Neural progenitor cell (in vitro differentiated cells): ENCODE measurements at regions not wholly inside any gene's neighbourhood (a gene's known extent, or its start where the extent isn't known, plus 50 kb on each side); places are given as distances from the start of the nearest gene placed in this dataset.
"Not testable (repeated sequence)": the region's sequence is repeated elsewhere in the genome, so short reads cannot be mapped to it uniquely, and the experiment has no call there.

ENCODE experiments used
- DNase-seq: peaks from one replicate; pipeline ENCODE4 v3.0.0-alpha.2; 2016; ENCODE audit warnings: low spot score
- H2AFZ ChIP-seq: fragments of 200-600 bp; sonication (generic); replicated peaks from 2 replicates; pipeline ENCODE4 v1.6.1; 2016; ENCODE audit warnings: antibody characterized with exemption
- H3F3A ChIP-seq: fragments of 200-600 bp; sonication (generic); 2 replicates; pipeline ENCODE4 v1.6.1; 2016; ENCODE audit warnings: antibody characterized with exemption, low read depth
- H3K27ac ChIP-seq: fragments of 200-600 bp; sonication (generic); 2 replicates; pipeline ENCODE4 v1.5.1; 2016; ENCODE audit warnings: mild to moderate bottlenecking
- H3K27me3 ChIP-seq: fragments of 200-600 bp; sonication (generic); 2 replicates; pipeline ENCODE4 v1.6.1; 2016; ENCODE audit warnings: mild to moderate bottlenecking, moderate library complexity
- H3K36me3 ChIP-seq: fragments of 200-600 bp; sonication (generic); 2 replicates; pipeline ENCODE4 v1.5.1; 2016
- H3K4me1 ChIP-seq: fragments of 200-600 bp; sonication (generic); 2 replicates; pipeline ENCODE4 v1.6.1; 2016; ENCODE audit warnings: mixed run types
- H3K4me2 ChIP-seq: fragments of 200-600 bp; sonication (generic); 2 replicates; pipeline ENCODE4 v1.6.1; 2016
- H3K4me3 ChIP-seq: fragments of 200-600 bp; sonication (generic); 2 replicates; pipeline ENCODE4 v1.5.1; 2016
- H3K79me2 ChIP-seq: fragments of 200-600 bp; sonication (generic); 2 replicates; pipeline ENCODE4 v1.6.1; 2016; ENCODE audit warnings: low read depth
- H3K9ac ChIP-seq: fragments of 200-600 bp; sonication (generic); 2 replicates; pipeline ENCODE4 v1.6.1; 2016
- H3K9me3 ChIP-seq: fragments of 200-600 bp; sonication (generic); 2 replicates; pipeline ENCODE4 v1.5.1; 2016; ENCODE audit warnings: low read depth
- H4K20me1 ChIP-seq: fragments of 200-600 bp; sonication (generic); 2 replicates; pipeline ENCODE4 v1.6.1; 2016; ENCODE audit warnings: low read depth
- H3K27ac Mint-ChIP-seq: 3 replicates; pipeline ENCODE4 v1.8.0; 2021; ENCODE audit warnings: mixed read lengths
- H3K27me3 Mint-ChIP-seq: 2 replicates; pipeline ENCODE4 v1.8.0; 2022; ENCODE audit warnings: low read depth, mild to moderate bottlenecking, inconsistent platforms, moderate library complexity, mixed read lengths; ENCODE audit not compliant: insufficient read depth
- H3K36me3 Mint-ChIP-seq: 3 replicates; pipeline ENCODE4 v1.8.0; 2021; ENCODE audit warnings: mixed read lengths
- H3K4me1 Mint-ChIP-seq: 3 replicates; pipeline ENCODE4 v1.8.0; 2021; ENCODE audit warnings: mixed read lengths
- H3K4me3 Mint-ChIP-seq: 3 replicates; pipeline ENCODE4 v1.8.0; 2021; ENCODE audit warnings: mild to moderate bottlenecking, moderate library complexity, mixed read lengths
- H3K9me3 Mint-ChIP-seq: 3 replicates; pipeline ENCODE4 v1.8.0; 2020; ENCODE audit warnings: mixed read lengths

GRCh38 chr16:29602247-29602625 is 60.8 kb upstream of the SPN start:
- Histone ChIP-seq H3K79me2 (peaks cover 73% of the 10 kb centered on the region), H4K20me1 (peaks cover 33% of the 10 kb centered on the region)
- not testable (repeated sequence) for H3F3A ChIP-seq, H3K4me2 ChIP-seq, H3K9ac ChIP-seq, H3K4me3 ChIP-seq, H3K9me3 Mint-ChIP-seq, H3K36me3 ChIP-seq, H3K9me3 ChIP-seq, H2AFZ ChIP-seq, H3K27me3 Mint-ChIP-seq, H3K27ac ChIP-seq, H3K4me1 ChIP-seq, DNase-seq, H3K36me3 Mint-ChIP-seq, H3K4me3 Mint-ChIP-seq, H3K27me3 ChIP-seq
- Mint-ChIP-seq H3K27ac (peak overlapping the region; percentile 53), H3K4me1 (peaks cover 19% of the 10 kb centered on the region)

- not testable (repeated sequence) for H3K36me3 Mint-ChIP-seq, H3K4me3 ChIP-seq, H3K9ac ChIP-seq, H3K4me3 Mint-ChIP-seq, H3F3A ChIP-seq, H3K27me3 Mint-ChIP-seq, H2AFZ ChIP-seq, H3K27me3 ChIP-seq, DNase-seq, H3K4me2 ChIP-seq, H3K9me3 ChIP-seq, H3K9me3 Mint-ChIP-seq, H3K27ac ChIP-seq, H3K27ac Mint-ChIP-seq, H3K4me1 ChIP-seq, H3K36me3 ChIP-seq
- Histone ChIP-seq H3K79me2 (peaks cover 78% of the 10 kb centered on the region), H4K20me1 (peaks cover 36% of the 10 kb centered on the region)
- H3K4me1 Mint-ChIP-seq, result peaks cover 22% of the 10 kb centered on the region
These were observed 60.4 kb upstream of the SPN start for GRCh38 chr16:29602683-29603088.

GRCh38 chr16:29604631-29605549 is 58.2 kb upstream of the SPN start:
- H3K27me3 ChIP-seq, H3K36me3 Mint-ChIP-seq, H3K27me3 Mint-ChIP-seq, H3K4me1 ChIP-seq, H3K9me3 ChIP-seq, H3K4me3 ChIP-seq, H3K4me3 Mint-ChIP-seq, H3K9ac ChIP-seq, DNase-seq, H3F3A ChIP-seq, H3K9me3 Mint-ChIP-seq, H3K36me3 ChIP-seq, H3K27ac ChIP-seq, H2AFZ ChIP-seq, H3K4me2 ChIP-seq: not testable (repeated sequence)
- Histone ChIP-seq H3K79me2 (peaks cover 85% of the 10 kb centered on the region), H4K20me1 (peaks cover 38% of the 10 kb centered on the region)
- Mint-ChIP-seq H3K27ac (peak overlapping the region; percentile 76), H3K4me1 (peaks cover 29% of the 10 kb centered on the region)

- H3K4me1 ChIP-seq, result not testable (repeated sequence)
These were observed 57.3 kb upstream of the SPN start for GRCh38 chr16:29605593-29606205.

GRCh38 chr16:29606669-29607427 is 56.2 kb upstream of the SPN start:
- not testable (repeated sequence) for H3K9ac ChIP-seq, H3F3A ChIP-seq, H3K4me2 ChIP-seq, H3K27me3 Mint-ChIP-seq, H3K4me1 ChIP-seq, H3K27ac ChIP-seq, H3K9me3 ChIP-seq, H3K36me3 Mint-ChIP-seq, H3K4me3 ChIP-seq, DNase-seq, H3K27ac Mint-ChIP-seq, H3K36me3 ChIP-seq, H3K4me3 Mint-ChIP-seq, H3K27me3 ChIP-seq, H3K9me3 Mint-ChIP-seq, H2AFZ ChIP-seq
- Histone ChIP-seq H3K79me2 (peaks cover 83% of the 10 kb centered on the region), H4K20me1 (peaks cover 28% of the 10 kb centered on the region)
- H3K4me1 Mint-ChIP-seq, result peaks cover 31% of the 10 kb centered on the region

More at GRCh38 chr16:29605593-29606205, 57.3 kb upstream of the SPN start:
- not testable (repeated sequence) for H3K27ac ChIP-seq, H3K36me3 Mint-ChIP-seq, H3K36me3 ChIP-seq, H3F3A ChIP-seq, H2AFZ ChIP-seq, H3K27me3 Mint-ChIP-seq, H3K27me3 ChIP-seq, H3K9ac ChIP-seq, H3K4me3 ChIP-seq, DNase-seq, H3K9me3 Mint-ChIP-seq, H3K4me2 ChIP-seq, H3K9me3 ChIP-seq, H3K27ac Mint-ChIP-seq
- Histone ChIP-seq H4K20me1 (peaks cover 32% of the 10 kb centered on the region), H3K79me2 (peaks cover 86% of the 10 kb centered on the region)
- Mint-ChIP-seq H3K4me1 (peaks cover 29% of the 10 kb centered on the region), H3K4me3 (peak overlapping the region; percentile 73)

GRCh38 chr16:29607428-29607823 is 55.6 kb upstream of the SPN start:
- H2AFZ ChIP-seq, H3K9me3 Mint-ChIP-seq, H3F3A ChIP-seq, H3K4me2 ChIP-seq, H3K9me3 ChIP-seq, H3K27me3 ChIP-seq, H3K9ac ChIP-seq, H3K4me1 ChIP-seq, H3K27me3 Mint-ChIP-seq, H3K4me3 ChIP-seq, H3K36me3 Mint-ChIP-seq, H3K27ac ChIP-seq, DNase-seq, H3K36me3 ChIP-seq, H3K27ac Mint-ChIP-seq: not testable (repeated sequence)
- H3K79me2 ChIP-seq, result peaks cover 82% of the 10 kb centered on the region
- peaks cover 25% of the 10 kb centered on the region for H4K20me1 ChIP-seq
- Mint-ChIP-seq H3K4me1 (peaks cover 32% of the 10 kb centered on the region), H3K4me3 (peak overlapping the region; percentile 24)

- peak; percentile 26 for DNase-seq
- not testable (repeated sequence) for H3K36me3 Mint-ChIP-seq, H3K4me1 ChIP-seq, H3K9ac ChIP-seq, H4K20me1 ChIP-seq, H3K36me3 ChIP-seq, H3K27ac Mint-ChIP-seq, H3K9me3 ChIP-seq, H3K9me3 Mint-ChIP-seq, H3K27me3 Mint-ChIP-seq, H3K27me3 ChIP-seq, H3K27ac ChIP-seq
- Histone ChIP-seq H3K4me3 (peak overlapping the region; percentile 61), H3K4me2 (peak overlapping the region; percentile 84), H3F3A (peaks cover 11% of the 10 kb centered on the region), H2AFZ (peak overlapping the region; percentile 21), H3K79me2 (peaks cover 45% of the 10 kb centered on the region)
- Mint-ChIP-seq H3K4me3 (peak overlapping the region; percentile 86), H3K4me1 (peaks cover 27% of the 10 kb centered on the region)
These were observed 50.4 kb upstream of the SPN start for GRCh38 chr16:29612381-29613306.
